ENCODE measurements at regions not wholly inside any gene's neighbourhood (a gene's known extent, or its start where the extent isn't known, plus 50 kb on each side); places are given as distances from the start of the nearest gene placed in this dataset.

- H3K4me3 ChIP-seq (ENCODE audit: low read depth in 2 of 2, low read length in 1 of 2): no peak overlapping the region
- ChIA-PET CTCF (no interaction called here), POLR2A (no interaction called here)
- H3K4me2 ChIP-seq: no peak overlapping the region
- no peak overlapping the region for H2AFZ ChIP-seq (ENCODE audit: low read depth)
- H3K9me2 ChIP-seq: no peaks in the 10 kb centered on the region
- H3K9me3 ChIP-seq: no peaks in the 10 kb centered on the region
- TF ChIP-seq TAF1 (IDR thresholded peaks at IDR 0.05; ENCODE audit: borderline replicate concordance, low read depth, low read length) (no peak), GATA2 (CRISPR knock-in tag; IDR thresholded peaks at IDR 0.05) (no peak), RCOR1 (IDR thresholded peaks at IDR 0.05; ENCODE audit: low read length) (no peak), SIN3A (IDR thresholded peaks at IDR 0.05; ENCODE audit: borderline replicate concordance, low read depth, low read length) (no peak), USF1 (IDR thresholded peaks at IDR 0.05; ENCODE audit: borderline replicate concordance, low read depth) (no peak), EP300 (IDR thresholded peaks at IDR 0.05; ENCODE audit: borderline replicate concordance in 1 of 2, low read depth in 1 of 2, low read length in 1 of 2) (no peak)
- no peak overlapping the region for H3K9ac ChIP-seq
- H3K79me2 ChIP-seq (ENCODE audit: insufficient read depth): no peaks in the 10 kb centered on the region
- no peaks in the 10 kb centered on the region for H3F3A ChIP-seq (replicated peaks; ENCODE audit: insufficient read depth)
- H3K27me3 ChIP-seq (ENCODE audit: insufficient read depth): 0 out of 2 replicates have a peak, but pooled peaks cover 5% of the 10 kb centered on the region
- H3K27ac ChIP-seq (ENCODE audit: low read depth in 2 of 2, low read length in 1 of 2): no peak overlapping the region
- no peaks in the 10 kb centered on the region for H3K4me1 ChIP-seq (ENCODE audit: control insufficient read depth in 1 of 2, insufficient read depth in 2 of 2, low read depth in 1 of 2, low read length in 1 of 2)
- DNase-seq: no peak
- H4K20me1 ChIP-seq (ENCODE audit: insufficient read depth): no peaks in the 10 kb centered on the region
- no peaks in the 10 kb centered on the region for H3K36me3 ChIP-seq (replicated peaks in 1 of 2; ENCODE audit: control insufficient read depth in 1 of 2, insufficient read depth in 2 of 2, low read length in 1 of 2)
Observed at GRCh38 chr20:54419531-54419930, 55.9 kb upstream of the DOK5 start.

Measured in SK-N-SH (cell line).